A549 (cell line): ENCODE measurements at regions not wholly inside any gene's neighbourhood (a gene's known extent, or its start where the extent isn't known, plus 50 kb on each side); places are given as distances from the start of the nearest gene placed in this dataset.

Experiments
- CEBPB ChIP-seq, 2 experiments: fragments of >200 bp in 1 of 2; sonication (Bioruptor Twin) in 1 of 2; formaldehyde crosslinking in 1 of 2; IDR thresholded peaks; 2 replicates each; pipeline ENCODE4 v1.6.1; 2012 to 2016
- ESRRA ChIP-seq: fragments of 150-350 bp; IDR thresholded peaks from 2 replicates; pipeline ENCODE4 v1.6.1; 2014; ENCODE audit warnings: mild to moderate bottlenecking, low read length, borderline replicate concordance
- HOXB5 ChIP-seq: fragments of 250-450 bp; sonication (Bioruptor Pico); IDR thresholded peaks from 2 replicates; pipeline ENCODE4 v1.5.0; 2020; ENCODE audit warnings: mild to moderate bottlenecking, moderate library complexity
- JUN ChIP-seq, 2 experiments: fragments of >200 bp; sonication (Bioruptor Twin); formaldehyde crosslinking; IDR thresholded peaks; 2 replicates in 1 of 2; 3 replicates in 1 of 2; pipeline ENCODE4 v1.6.1; 2016 to 2017
- MAZ ChIP-seq: fragments of 150-350 bp; IDR thresholded peaks from 2 replicates; pipeline ENCODE4 v1.6.1; 2014; ENCODE audit warnings: antibody characterized with exemption, low read depth, low read length, borderline replicate concordance
- POLR2A ChIP-seq: IDR thresholded peaks from 2 replicates; pipeline ENCODE4 v1.6.1; 2012; ENCODE audit warnings: mild to moderate bottlenecking, low read length
- RFX5 ChIP-seq: fragments of 450-650 bp; IDR thresholded peaks from 2 replicates; pipeline ENCODE4 v1.7.1; 2014; ENCODE audit warnings: antibody characterized with exemption, mild to moderate bottlenecking, moderate library complexity
- SMC3 ChIP-seq: fragments of >200 bp; sonication (Bioruptor Twin); formaldehyde crosslinking; IDR thresholded peaks from 3 replicates; pipeline ENCODE4 v1.6.1; 2018; ENCODE audit warnings: inconsistent platforms
- TF ChIP-seq, protein P1 (sequence below): fragments of >200 bp; sonication (Bioruptor Twin); formaldehyde crosslinking; IDR thresholded peaks from 3 replicates; pipeline ENCODE4 v1.5.1; 2016
- TF ChIP-seq, protein P2 (sequence below): fragments of 150-350 bp; IDR thresholded peaks from 2 replicates; pipeline ENCODE4 v1.6.1; 2014; ENCODE audit warnings: low read depth, mild to moderate bottlenecking, low read length
- TF ChIP-seq, protein P3 (sequence below): fragments of 250-450 bp; sonication (Bioruptor Pico); IDR thresholded peaks from 2 replicates; pipeline ENCODE4 v1.5.0; 2021; ENCODE audit warnings: mild to moderate bottlenecking, moderate library complexity, borderline replicate concordance
- TF ChIP-seq, protein P4 (sequence below): IDR thresholded peaks from 2 replicates; pipeline ENCODE4 v1.6.1; 2012; ENCODE audit warnings: low read depth, borderline replicate concordance

DNA sequence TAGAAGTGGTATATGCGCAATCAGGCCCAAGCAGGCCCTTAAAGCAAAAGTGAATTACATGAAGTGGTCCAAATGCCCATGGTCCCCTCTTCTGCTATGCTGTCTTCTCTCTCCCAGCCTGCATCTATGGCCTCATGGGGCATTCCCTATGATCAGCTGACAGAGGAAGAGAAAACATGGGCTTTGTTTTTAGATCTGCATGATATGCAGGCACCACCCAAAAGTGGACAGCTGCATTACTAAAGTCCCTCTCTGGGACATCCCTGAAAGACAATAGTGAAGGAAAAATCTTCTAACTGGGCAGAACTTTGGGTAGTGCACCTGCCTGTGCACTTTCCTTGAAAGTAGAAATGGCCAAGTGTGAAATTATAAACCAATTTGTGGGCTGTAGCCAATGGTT is 145.2 kb upstream of the ARID2 start:
- no peak for TF ChIP-seq HOXB5
- TF ChIP-seq, protein P1, sequence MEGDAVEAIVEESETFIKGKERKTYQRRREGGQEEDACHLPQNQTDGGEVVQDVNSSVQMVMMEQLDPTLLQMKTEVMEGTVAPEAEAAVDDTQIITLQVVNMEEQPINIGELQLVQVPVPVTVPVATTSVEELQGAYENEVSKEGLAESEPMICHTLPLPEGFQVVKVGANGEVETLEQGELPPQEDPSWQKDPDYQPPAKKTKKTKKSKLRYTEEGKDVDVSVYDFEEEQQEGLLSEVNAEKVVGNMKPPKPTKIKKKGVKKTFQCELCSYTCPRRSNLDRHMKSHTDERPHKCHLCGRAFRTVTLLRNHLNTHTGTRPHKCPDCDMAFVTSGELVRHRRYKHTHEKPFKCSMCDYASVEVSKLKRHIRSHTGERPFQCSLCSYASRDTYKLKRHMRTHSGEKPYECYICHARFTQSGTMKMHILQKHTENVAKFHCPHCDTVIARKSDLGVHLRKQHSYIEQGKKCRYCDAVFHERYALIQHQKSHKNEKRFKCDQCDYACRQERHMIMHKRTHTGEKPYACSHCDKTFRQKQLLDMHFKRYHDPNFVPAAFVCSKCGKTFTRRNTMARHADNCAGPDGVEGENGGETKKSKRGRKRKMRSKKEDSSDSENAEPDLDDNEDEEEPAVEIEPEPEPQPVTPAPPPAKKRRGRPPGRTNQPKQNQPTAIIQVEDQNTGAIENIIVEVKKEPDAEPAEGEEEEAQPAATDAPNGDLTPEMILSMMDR, result no peak
- TF ChIP-seq CEBPB (IDR thresholded peaks at IDR 0.05), result no peak
- TF ChIP-seq POLR2A, result no peak
- TF ChIP-seq SMC3, result no peak
- no peak for TF ChIP-seq ESRRA
- TF ChIP-seq, protein P2, sequence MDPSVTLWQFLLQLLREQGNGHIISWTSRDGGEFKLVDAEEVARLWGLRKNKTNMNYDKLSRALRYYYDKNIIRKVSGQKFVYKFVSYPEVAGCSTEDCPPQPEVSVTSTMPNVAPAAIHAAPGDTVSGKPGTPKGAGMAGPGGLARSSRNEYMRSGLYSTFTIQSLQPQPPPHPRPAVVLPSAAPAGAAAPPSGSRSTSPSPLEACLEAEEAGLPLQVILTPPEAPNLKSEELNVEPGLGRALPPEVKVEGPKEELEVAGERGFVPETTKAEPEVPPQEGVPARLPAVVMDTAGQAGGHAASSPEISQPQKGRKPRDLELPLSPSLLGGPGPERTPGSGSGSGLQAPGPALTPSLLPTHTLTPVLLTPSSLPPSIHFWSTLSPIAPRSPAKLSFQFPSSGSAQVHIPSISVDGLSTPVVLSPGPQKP, result no peak
- TF ChIP-seq RFX5, result no peak
- TF ChIP-seq, protein P3, sequence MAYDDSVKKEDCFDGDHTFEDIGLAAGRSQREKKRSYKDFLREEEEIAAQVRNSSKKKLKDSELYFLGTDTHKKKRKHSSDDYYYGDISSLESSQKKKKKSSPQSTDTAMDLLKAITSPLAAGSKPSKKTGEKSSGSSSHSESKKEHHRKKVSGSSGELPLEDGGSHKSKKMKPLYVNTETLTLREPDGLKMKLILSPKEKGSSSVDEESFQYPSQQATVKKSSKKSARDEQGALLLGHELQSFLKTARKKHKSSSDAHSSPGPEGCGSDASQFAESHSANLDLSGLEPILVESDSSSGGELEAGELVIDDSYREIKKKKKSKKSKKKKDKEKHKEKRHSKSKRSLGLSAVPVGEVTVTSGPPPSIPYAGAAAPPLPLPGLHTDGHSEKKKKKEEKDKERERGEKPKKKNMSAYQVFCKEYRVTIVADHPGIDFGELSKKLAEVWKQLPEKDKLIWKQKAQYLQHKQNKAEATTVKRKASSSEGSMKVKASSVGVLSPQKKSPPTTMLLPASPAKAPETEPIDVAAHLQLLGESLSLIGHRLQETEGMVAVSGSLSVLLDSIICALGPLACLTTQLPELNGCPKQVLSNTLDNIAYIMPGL (CRISPR knock-in tag), result no peak
- TF ChIP-seq MAZ, result no peak
- TF ChIP-seq JUN (IDR thresholded peaks at IDR 0.05), result no peak
- TF ChIP-seq, protein P4, sequence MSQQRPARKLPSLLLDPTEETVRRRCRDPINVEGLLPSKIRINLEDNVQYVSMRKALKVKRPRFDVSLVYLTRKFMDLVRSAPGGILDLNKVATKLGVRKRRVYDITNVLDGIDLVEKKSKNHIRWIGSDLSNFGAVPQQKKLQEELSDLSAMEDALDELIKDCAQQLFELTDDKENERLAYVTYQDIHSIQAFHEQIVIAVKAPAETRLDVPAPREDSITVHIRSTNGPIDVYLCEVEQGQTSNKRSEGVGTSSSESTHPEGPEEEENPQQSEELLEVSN, result no peak
